AG08396 (cell line): ENCODE measurements at regions not wholly inside any gene's neighbourhood (a gene's known extent, or its start where the extent isn't known, plus 50 kb on each side); places are given as distances from the start of the nearest gene placed in this dataset.

Source experiments
- DNase-seq: peaks from one replicate; pipeline ENCODE4 v3.0.0; 2012; ENCODE audit warnings: low spot score, mixed read lengths

- no peak for DNase-seq
Observed at GRCh38 chr4:64581422-64581821, 172.2 kb upstream of the TECRL start.

DNA sequence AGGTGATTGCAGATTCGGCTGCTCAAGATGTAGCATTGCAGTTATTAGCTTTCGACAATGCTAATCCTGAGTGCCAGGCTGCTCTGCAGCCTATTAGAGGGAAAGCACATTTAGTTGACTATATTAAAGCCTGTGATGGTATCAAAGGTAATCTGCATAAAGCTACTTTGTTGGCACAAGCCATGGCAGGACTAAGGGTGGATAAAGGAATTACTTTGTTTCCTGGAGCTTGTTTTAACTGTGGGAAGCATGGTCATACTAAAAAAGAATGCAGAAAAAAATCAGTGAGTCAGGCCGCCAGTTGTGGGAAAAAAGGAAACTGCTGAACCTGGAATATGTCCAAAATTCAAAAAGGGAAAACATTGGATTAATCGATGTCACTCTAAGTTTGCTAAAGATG, 154.9 kb upstream of the TECRL start:
- DNase-seq = no peak

- DNase-seq = no peak
Observed at GRCh38 chr4:64559571-64559970, 150.3 kb upstream of the TECRL start.

GRCh38 chr4:64551125-64551524, 141.9 kb upstream of the TECRL start:
- DNase-seq = no peak

DNA sequence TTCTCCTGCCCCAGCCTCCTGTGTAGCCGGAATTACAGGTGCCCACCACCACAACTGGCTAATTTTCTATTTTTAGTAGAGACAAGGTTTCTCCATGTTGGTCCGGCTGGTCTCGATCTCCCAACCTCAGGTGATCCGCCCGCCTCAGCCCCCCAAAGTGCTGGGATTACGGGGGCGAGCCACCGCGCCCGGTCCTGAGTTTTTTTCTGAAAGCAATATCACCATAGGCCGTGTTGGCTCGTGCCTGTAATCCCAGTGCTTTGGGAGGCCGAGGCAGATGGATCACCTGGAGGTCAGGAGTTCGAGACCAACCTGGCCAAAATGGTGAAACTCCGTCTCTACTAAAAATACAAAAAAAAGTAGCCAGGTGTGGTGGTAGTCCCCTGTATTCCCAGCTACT, 136.3 kb upstream of the TECRL start:
- DNase-seq = no peak

DNA sequence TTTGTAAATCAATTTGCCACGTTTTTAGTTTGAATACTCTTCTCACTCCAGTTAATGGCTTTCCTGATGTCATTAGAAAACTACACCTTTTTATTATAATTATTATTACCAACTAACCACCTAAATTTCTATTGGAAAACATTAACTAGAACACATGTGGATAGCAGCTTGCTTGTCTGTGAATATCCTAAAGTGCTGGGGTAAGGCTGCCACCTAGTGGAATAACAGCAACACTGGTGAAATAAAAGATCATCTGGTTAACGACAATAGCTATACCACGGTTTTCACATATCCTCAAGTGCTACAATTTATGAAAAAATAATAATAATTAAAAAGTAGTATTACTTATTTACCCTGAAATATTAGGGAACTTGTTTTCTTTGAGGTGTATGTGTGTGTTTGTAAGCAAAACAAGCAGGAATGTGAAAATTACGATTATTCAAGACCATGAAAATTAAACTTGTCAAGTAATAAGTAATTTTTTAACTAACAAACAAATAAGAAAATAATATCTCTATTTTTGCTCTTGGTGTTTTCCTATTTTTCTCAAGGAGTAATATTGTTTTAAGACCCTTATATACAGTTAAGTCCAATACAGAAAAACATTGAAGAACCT, 130.1 kb upstream of the TECRL start:
- peak; percentile 40 for DNase-seq

GRCh38 chr4:64538219-64538618, 129.0 kb upstream of the TECRL start:
- DNase-seq = no peak

- DNase-seq = no peak
Observed at GRCh38 chr4:64533637-64534036, 124.4 kb upstream of the TECRL start.

DNA sequence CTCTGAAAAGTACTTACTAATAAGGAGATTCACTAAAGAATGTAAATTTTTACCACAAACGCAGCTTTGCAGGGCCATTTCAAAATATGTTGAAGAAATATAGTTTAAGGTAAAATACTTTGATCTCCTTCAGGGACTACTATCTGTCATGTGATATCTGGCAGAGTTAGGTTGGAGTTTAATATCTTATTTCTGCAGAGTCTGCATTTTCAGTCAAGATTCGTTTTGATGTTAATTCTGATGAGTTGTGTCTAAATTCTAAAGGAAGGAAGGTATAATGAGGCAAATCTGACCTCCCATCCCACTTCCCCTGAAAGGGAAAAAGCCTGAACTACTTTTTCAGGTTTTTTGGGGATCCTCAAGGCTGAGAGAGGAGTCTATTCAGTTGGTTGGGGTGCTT, 123.9 kb upstream of the TECRL start:
- no peak for DNase-seq

GRCh38 chr4:64520421-64520820, 111.2 kb upstream of the TECRL start:
- no peak for DNase-seq

DNA sequence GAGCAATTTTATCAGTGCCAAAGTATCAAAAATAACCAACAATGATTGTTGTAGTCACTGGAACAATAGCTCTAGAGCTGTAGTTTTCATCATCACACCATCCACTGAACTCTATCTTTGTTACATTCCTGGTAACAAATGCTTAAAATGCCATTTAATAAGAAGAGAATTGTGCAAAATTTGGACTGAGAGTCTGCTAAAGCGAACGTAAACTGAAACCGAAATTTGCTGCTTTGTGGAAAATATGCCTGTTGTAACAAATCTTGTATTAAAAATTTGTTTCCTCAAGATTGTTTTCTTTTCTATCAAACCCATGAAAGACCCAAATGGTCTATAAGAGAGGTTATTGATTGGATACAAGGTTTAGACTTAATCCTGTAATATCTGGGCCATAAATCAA, 109.3 kb upstream of the TECRL start:
- no peak for DNase-seq

GRCh38 chr4:64516176-64516575, 106.9 kb upstream of the TECRL start:
- no peak for DNase-seq

- no peak for DNase-seq
Observed at GRCh38 chr4:64508089-64508488, 98.8 kb upstream of the TECRL start.

- DNase-seq = no peak
Observed at GRCh38 chr4:64503945-64504675, 94.9 kb upstream of the TECRL start.

DNA sequence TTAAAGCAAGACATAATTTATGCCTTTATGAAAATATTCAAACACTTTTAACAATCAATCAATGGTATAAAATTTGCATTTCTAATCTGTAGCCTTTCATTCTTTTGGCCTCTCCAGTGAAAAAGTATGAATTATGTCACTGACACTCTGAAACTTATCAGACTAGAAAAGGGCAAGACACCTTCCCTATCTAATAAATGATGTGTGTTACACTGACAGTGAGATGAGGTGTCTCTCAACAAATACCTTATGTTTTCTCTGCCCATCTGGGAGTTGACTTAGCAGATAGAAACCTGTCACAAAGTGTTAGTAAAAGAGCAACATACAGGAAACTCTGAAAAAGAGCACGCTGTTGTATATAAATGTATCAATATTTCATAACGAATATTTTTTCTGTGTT, 94.2 kb upstream of the TECRL start:
- DNase-seq = no peak

DNA sequence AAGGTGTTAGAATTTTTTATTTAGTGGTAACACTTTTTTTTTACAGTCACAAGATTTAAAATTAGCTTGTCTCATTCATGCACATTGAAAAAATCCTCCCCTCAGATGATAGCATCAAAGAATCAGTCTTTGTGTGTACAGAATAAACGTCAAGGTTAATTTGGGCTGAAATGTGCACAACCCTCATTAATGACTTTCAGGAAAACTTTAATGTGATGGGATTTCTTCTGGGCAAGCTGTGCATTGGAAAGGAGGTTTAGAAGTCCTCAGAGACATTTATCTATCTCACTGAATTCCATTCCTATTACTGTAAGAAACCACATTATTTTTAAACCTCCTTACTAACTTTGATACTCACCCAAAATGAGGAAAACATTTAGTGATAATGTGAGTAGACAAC, 88.2 kb upstream of the TECRL start:
- DNase-seq = no peak

DNA sequence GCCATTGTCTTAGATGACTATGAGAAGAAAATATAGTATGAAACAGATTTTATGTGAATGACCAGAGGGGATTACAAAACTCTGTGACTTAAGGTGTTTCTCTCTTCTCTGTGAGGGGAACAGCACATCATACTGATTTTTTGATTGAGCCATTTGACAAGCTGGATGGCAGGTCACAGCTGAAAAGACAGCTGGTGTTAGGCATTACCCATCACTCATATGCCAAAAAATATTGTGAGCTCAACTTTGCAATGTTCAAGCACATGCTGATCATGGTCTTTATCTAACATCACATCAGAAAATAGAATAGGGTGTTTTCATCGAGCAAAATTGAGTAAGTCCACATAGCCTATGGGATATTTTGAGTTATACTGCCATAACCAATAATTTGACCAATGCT, 86.7 kb upstream of the TECRL start:
- DNase-seq = no peak

DNA sequence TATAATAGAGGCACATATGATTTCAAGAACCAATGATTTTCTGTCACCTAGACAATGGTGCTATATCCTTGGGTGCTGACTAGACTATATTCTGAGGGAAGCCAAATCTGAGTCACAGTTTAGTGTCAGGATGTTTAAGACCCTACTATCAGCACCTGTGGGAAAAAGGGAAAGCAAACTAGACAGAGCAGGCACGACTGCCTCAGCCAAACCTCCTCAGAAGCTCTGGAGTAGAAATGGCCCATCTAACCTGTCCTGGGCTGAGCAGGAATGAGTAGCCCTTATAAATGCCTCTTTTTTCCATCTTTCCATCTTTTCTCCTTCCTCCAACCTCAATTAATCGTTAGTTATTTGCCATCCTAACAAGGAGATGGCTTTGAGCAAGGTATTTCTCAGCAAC, 80.4 kb upstream of the TECRL start:
- DNase-seq = no peak

DNA sequence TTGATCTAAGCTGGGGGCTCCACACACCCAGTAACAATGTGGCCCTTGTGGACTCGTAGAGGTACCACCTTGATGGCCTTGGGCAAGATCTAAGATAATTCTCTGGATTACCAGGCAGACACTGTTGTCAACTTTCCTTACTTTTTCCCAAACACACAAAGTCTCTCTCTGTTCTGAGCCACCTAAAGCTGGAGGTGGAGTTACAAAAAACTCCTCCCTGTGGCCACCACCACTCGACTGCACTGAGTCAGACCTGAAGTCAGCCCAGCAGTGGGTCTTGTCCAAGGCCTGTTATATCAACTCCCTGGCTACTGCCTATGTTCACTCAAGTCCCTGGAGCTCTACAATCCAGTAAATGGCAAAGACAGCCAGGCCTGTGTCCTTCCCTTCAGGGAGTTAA, 70.1 kb upstream of the TECRL start:
- no peak for DNase-seq

DNA sequence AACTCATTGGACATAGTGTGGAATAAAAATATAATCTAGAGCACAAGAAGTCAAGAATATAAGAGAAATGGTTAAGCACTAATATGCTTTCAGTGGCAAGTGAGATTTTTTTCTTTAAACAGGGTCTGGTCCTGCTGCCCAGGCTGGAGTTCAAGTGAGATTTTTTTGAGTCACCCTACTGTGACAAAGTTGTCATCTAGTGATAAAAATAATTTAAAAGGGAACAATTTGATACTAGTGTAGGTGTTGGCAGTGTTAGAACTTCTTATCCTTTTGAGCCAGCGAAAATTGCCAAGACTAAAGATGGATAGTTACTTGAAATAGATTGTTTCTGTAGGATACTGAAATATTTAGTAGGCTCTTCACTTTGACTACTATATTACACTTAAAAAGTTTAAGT, 67.9 kb upstream of the TECRL start:
- DNase-seq = no peak

DNA sequence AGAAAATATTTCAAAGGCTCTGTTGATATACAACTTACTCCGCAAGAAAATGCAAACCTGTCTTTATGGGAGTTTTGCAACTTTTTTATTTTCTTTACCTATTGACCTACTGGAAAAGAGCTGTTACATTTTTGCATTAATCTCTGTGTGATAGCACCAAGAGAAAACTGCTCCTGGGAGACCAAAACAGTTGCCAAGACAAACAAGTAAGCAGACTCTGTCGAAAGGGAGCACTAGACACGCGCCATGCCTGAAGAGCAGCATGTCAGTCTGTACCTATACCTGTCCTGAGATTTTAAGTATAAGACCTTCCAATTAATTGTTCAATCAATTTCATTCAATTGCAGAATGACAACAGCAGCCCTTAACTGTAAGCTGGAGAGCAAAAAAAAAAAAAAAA, 56.0 kb upstream of the TECRL start:
- no peak for DNase-seq

DNA sequence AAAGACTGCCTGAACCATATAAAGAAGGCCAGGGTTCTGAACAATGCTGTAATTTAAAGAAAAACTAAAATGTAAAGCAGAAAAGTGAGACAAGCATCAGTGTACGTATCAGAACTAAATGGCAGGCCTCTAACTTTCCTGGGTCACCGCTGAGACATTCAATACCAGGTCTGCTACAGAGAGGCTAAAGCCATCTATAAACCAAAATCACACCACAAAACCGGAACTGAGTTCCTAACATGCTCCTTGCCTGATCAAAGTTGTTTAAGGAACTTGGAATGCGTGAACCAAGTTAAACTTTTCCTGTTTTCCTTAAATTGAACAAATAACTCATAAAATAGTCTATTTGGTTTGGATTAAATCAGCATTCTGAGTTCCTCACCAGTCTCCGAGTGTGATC, 55.3 kb upstream of the TECRL start:
- DNase-seq = no peak
